ENCODE measurements at regions not wholly inside any gene's neighbourhood (a gene's known extent, or its start where the extent isn't known, plus 50 kb on each side); places are given as distances from the start of the nearest gene placed in this dataset.
"Not testable (repeated sequence)": the region's sequence is repeated elsewhere in the genome, so short reads cannot be mapped to it uniquely, and the experiment has no call there.

GRCh38 chr3:16687221-16687620 is 82.0 kb upstream of the DAZL start:
- no peak overlapping the region for H3K4me3 Mint-ChIP-seq
- no peaks in the 10 kb centered on the region for H3K4me1 Mint-ChIP-seq
- H3K27ac Mint-ChIP-seq: no peak overlapping the region
- no peak for DNase-seq
- H3K27me3 Mint-ChIP-seq (ENCODE audit: low read depth in 3 of 3): peaks cover 3 to 5% (median 3%) of the 10 kb centered on the region in 3 donors
- H3K36me3 Mint-ChIP-seq: no peaks in the 10 kb centered on the region
- peaks cover 0 to 1% (median 0%) of the 10 kb centered on the region in 6 donors for H3K9me3 Mint-ChIP-seq

- H3K27ac Mint-ChIP-seq: no peak overlapping the region
- peaks cover 5 to 11% (median 6%) of the 10 kb centered on the region in 3 donors for H3K27me3 Mint-ChIP-seq (ENCODE audit: low read depth in 3 of 3)
- H3K4me3 Mint-ChIP-seq: no peak overlapping the region
- H3K36me3 Mint-ChIP-seq: no peaks in the 10 kb centered on the region
- H3K9me3 Mint-ChIP-seq: peaks cover 0 to 1% (median 0%) of the 10 kb centered on the region in 6 donors
- DNase-seq: no peak
- peaks cover 0 to 10% of the 10 kb centered on the region in 2 donors for H3K4me1 Mint-ChIP-seq
Observed at GRCh38 chr3:16692486-16693344, 87.5 kb upstream of the DAZL start.

GRCh38 chr3:16693820-16694219 is 88.6 kb upstream of the DAZL start:
- DNase-seq: no peak
- peaks cover 0 to 10% of the 10 kb centered on the region in 2 donors for H3K4me1 Mint-ChIP-seq
- peaks cover 3 to 11% (median 6%) of the 10 kb centered on the region in 3 donors for H3K27me3 Mint-ChIP-seq (ENCODE audit: low read depth in 3 of 3)
- no peaks in the 10 kb centered on the region for H3K36me3 Mint-ChIP-seq
- H3K4me3 Mint-ChIP-seq: no peak overlapping the region
- H3K9me3 Mint-ChIP-seq: peaks cover 0 to 1% (median 0%) of the 10 kb centered on the region in 6 donors
- H3K27ac Mint-ChIP-seq: no peak overlapping the region

GRCh38 chr3:16695710-16696109 is 90.5 kb upstream of the DAZL start:
- no peak overlapping the region for H3K27ac Mint-ChIP-seq
- H3K9me3 Mint-ChIP-seq: peaks cover 0 to 1% (median 0%) of the 10 kb centered on the region in 6 donors
- peaks cover 3 to 11% (median 7%) of the 10 kb centered on the region in 3 donors for H3K27me3 Mint-ChIP-seq (ENCODE audit: low read depth in 3 of 3)
- DNase-seq: no peak
- no peak overlapping the region for H3K4me3 Mint-ChIP-seq
- H3K36me3 Mint-ChIP-seq: peaks cover 0 to 4% (median 0%) of the 10 kb centered on the region in 3 donors
- peaks cover 0 to 10% of the 10 kb centered on the region in 2 donors for H3K4me1 Mint-ChIP-seq

GRCh38 chr3:16697443-16698147 is 92.4 kb upstream of the DAZL start:
- Mint-ChIP-seq H3K36me3 (peaks cover 3 to 5% (median 3%) of the 10 kb centered on the region in 3 donors), H3K9me3 (peaks cover 0 to 1% (median 0%) of the 10 kb centered on the region in 6 donors), H3K4me1 (peaks cover 0 to 9% of the 10 kb centered on the region in 2 donors), H3K27ac (no peak overlapping the region), H3K4me3 (no peak overlapping the region), H3K27me3 (ENCODE audit: low read depth in 3 of 3) (peaks cover 0 to 14% (median 9%) of the 10 kb centered on the region in 3 donors)
- no peak for DNase-seq

GRCh38 chr3:16700651-16701050 is 95.4 kb upstream of the DAZL start:
- peaks cover 3 to 5% (median 3%) of the 10 kb centered on the region in 3 donors for H3K36me3 Mint-ChIP-seq
- no peaks in the 10 kb centered on the region for H3K4me1 Mint-ChIP-seq
- H3K4me3 Mint-ChIP-seq: no peak overlapping the region
- H3K27me3 Mint-ChIP-seq (ENCODE audit: low read depth in 3 of 3): peaks cover 2 to 7% (median 6%) of the 10 kb centered on the region in 3 donors
- H3K9me3 Mint-ChIP-seq: no peaks in the 10 kb centered on the region
- no peak overlapping the region for H3K27ac Mint-ChIP-seq
- no peak for DNase-seq

GRCh38 chr3:16704941-16705340 is 99.7 kb upstream of the DAZL start:
- Mint-ChIP-seq H3K27ac (no peak overlapping the region), H3K4me3 (no peak overlapping the region), H3K36me3 (peaks cover 3 to 7% (median 5%) of the 10 kb centered on the region in 3 donors), H3K9me3 (peaks cover 0 to 2% (median 0%) of the 10 kb centered on the region in 6 donors), H3K4me1 (no peaks in the 10 kb centered on the region), H3K27me3 (ENCODE audit: low read depth in 3 of 3) (peaks cover 2 to 4% (median 4%) of the 10 kb centered on the region in 3 donors)
- DNase-seq: no peak

GRCh38 chr3:16707260-16707659 is 102.0 kb upstream of the DAZL start:
- no peak for DNase-seq
- Mint-ChIP-seq H3K27me3 (ENCODE audit: low read depth in 3 of 3) (peaks cover under 1 to 6% (median 3%) of the 10 kb centered on the region in 3 donors), H3K9me3 (peaks cover 0 to 3% (median 0%) of the 10 kb centered on the region in 6 donors), H3K27ac (no peak overlapping the region), H3K4me3 (no peak overlapping the region), H3K36me3 (peaks cover 0 to 4% (median 3%) of the 10 kb centered on the region in 3 donors), H3K4me1 (no peaks in the 10 kb centered on the region)

GRCh38 chr3:16708285-16708684 is 103.1 kb upstream of the DAZL start:
- Mint-ChIP-seq H3K27ac (no peak overlapping the region), H3K9me3 (peaks cover 3 to 9% (median 8%) of the 10 kb centered on the region in 6 donors), H3K27me3 (ENCODE audit: low read depth in 3 of 3) (peaks cover 0 to 4% (median 3%) of the 10 kb centered on the region in 3 donors), H3K4me3 (no peak overlapping the region), H3K36me3 (peaks cover 7 to 10% (median 9%) of the 10 kb centered on the region in 3 donors), H3K4me1 (no peaks in the 10 kb centered on the region)
- no peak for DNase-seq

GRCh38 chr3:16711691-16712090 is 106.5 kb upstream of the DAZL start:
- H3K4me1 Mint-ChIP-seq; H3K27me3 Mint-ChIP-seq (ENCODE audit: low read depth in 3 of 3); H3K27ac Mint-ChIP-seq; DNase-seq; H3K4me3 Mint-ChIP-seq: not testable (repeated sequence)
- H3K36me3 Mint-ChIP-seq: peaks cover 10 to 19% (median 18%) of the 10 kb centered on the region in 3 donors
- peaks cover 13 to 22% (median 19%) of the 10 kb centered on the region in 6 donors for H3K9me3 Mint-ChIP-seq

- Mint-ChIP-seq H3K27me3 (ENCODE audit: low read depth in 3 of 3) (peaks cover 1 to 7% (median 6%) of the 10 kb centered on the region in 3 donors), H3K4me3 (no peak overlapping the region)
Observed at GRCh38 chr3:16715281-16715680, 110.1 kb upstream of the DAZL start.

GRCh38 chr3:16719426-16719825 is 114.2 kb upstream of the DAZL start:
- H3K9me3 Mint-ChIP-seq: peaks cover 0 to 3% (median 1%) of the 10 kb centered on the region in 6 donors
- peaks cover 0 to 3% of the 10 kb centered on the region in 2 donors for H3K4me1 Mint-ChIP-seq
- H3K27ac Mint-ChIP-seq: no peak overlapping the region
- H3K4me3 Mint-ChIP-seq: no peak overlapping the region
- DNase-seq: no peak
- peaks cover 0 to under 1% (median 0%) of the 10 kb centered on the region in 3 donors for H3K36me3 Mint-ChIP-seq
- peaks cover 2 to 5% (median 3%) of the 10 kb centered on the region in 3 donors for H3K27me3 Mint-ChIP-seq (ENCODE audit: low read depth in 3 of 3)

More at GRCh38 chr3:16715281-16715680, 110.1 kb upstream of the DAZL start:
- peaks cover 0 to 1% of the 10 kb centered on the region in 2 donors for H3K4me1 Mint-ChIP-seq
- peaks cover 13 to 22% (median 18%) of the 10 kb centered on the region in 6 donors for H3K9me3 Mint-ChIP-seq
- H3K27ac Mint-ChIP-seq: no peak overlapping the region
- no peak for DNase-seq
- H3K36me3 Mint-ChIP-seq: peaks cover 6 to 19% (median 18%) of the 10 kb centered on the region in 3 donors

GRCh38 chr3:16720367-16720940 is 115.2 kb upstream of the DAZL start:
- H3K36me3 Mint-ChIP-seq: no peaks in the 10 kb centered on the region
- peaks cover 0 to 2% (median 2%) of the 10 kb centered on the region in 3 donors for H3K27me3 Mint-ChIP-seq (ENCODE audit: low read depth in 3 of 3)
- peaks cover 0 to 3% of the 10 kb centered on the region in 2 donors for H3K4me1 Mint-ChIP-seq
- H3K27ac Mint-ChIP-seq: no peak overlapping the region
- no peaks in the 10 kb centered on the region for H3K9me3 Mint-ChIP-seq
- DNase-seq: no peak
- no peak overlapping the region for H3K4me3 Mint-ChIP-seq

Data from immature natural killer cell (primary cell).